Colonic mucosa (tissue), 4 donors: ENCODE measurements at regions not wholly inside any gene's neighbourhood (a gene's known extent, or its start where the extent isn't known, plus 50 kb on each side); places are given as distances from the start of the nearest gene placed in this dataset.

Experiments
- DNase-seq: peaks from one replicate; pipeline ENCODE4 v3.0.0-alpha.2; 2020
- H3K27ac ChIP-seq: fragments of 200-600 bp; one replicate; pipeline ENCODE4 v1.8.0; 2021
- H3K27me3 ChIP-seq: fragments of 200-600 bp; one replicate; pipeline ENCODE4 v1.8.0; 2021
- H3K36me3 ChIP-seq: fragments of 200-600 bp; one replicate; pipeline ENCODE4 v1.8.0; 2021
- H3K4me1 ChIP-seq: fragments of 200-600 bp; one replicate; pipeline ENCODE4 v1.8.0; 2021; ENCODE audit warnings: mild to moderate bottlenecking
- H3K4me3 ChIP-seq: fragments of 200-600 bp; one replicate; pipeline ENCODE4 v1.8.0; 2021
- H3K9ac ChIP-seq, 2 donors: one replicate each; pipeline ENCODE4 v1.7.0; 2013; ENCODE audit warnings: control low read depth in 2 of 2, low read depth in 2 of 2, low read length in 2 of 2
- H3K9me3 ChIP-seq: fragments of 200-600 bp; one replicate; pipeline ENCODE4 v1.8.0; 2021
- intact Hi-C: fragments of 100-400 bp; cut with DNase I; formaldehyde crosslinking; loops from one replicate; pipeline ENCODE4 v1.14.1; 2022
- TF ChIP-seq, protein P1 (sequence below): fragments of 200-600 bp; IDR thresholded peaks from one replicate; pipeline ENCODE4 v1.8.0; 2022; ENCODE audit warnings: antibody characterized with exemption, mild to moderate bottlenecking
- donor health status: healthy.
- donor health status: DM: no; HTN: no; CAD: no.
- donor health status: DM: no; HTN: no; CAD: no.

DNA sequence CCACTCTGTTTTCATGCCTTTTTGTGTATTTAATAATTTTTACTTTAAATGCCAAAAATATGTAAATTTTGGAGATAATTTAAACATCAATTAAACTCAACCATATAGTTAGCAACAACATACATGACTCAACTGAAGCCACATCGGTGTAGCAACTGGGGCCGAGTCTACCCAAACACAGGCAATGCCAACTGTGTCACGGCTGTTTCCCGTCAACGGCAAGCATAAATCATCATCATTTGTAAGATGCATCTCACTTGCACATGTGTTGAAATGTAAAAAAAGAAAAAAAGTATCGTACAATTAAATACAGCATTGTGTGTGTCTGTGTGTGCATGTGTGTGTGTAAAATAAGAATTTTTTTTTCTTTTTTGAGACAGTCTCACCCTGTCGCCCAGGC lies 160.1 kb upstream of the TAS2R1 start:
- no peaks in the 10 kb centered on the region for H3K36me3 ChIP-seq
- no peak for DNase-seq
- no peaks in the 10 kb centered on the region for H3K9me3 ChIP-seq
- H3K4me1 ChIP-seq = no peaks in the 10 kb centered on the region
- no peak overlapping the region for H3K4me3 ChIP-seq
- TF ChIP-seq, protein P1, sequence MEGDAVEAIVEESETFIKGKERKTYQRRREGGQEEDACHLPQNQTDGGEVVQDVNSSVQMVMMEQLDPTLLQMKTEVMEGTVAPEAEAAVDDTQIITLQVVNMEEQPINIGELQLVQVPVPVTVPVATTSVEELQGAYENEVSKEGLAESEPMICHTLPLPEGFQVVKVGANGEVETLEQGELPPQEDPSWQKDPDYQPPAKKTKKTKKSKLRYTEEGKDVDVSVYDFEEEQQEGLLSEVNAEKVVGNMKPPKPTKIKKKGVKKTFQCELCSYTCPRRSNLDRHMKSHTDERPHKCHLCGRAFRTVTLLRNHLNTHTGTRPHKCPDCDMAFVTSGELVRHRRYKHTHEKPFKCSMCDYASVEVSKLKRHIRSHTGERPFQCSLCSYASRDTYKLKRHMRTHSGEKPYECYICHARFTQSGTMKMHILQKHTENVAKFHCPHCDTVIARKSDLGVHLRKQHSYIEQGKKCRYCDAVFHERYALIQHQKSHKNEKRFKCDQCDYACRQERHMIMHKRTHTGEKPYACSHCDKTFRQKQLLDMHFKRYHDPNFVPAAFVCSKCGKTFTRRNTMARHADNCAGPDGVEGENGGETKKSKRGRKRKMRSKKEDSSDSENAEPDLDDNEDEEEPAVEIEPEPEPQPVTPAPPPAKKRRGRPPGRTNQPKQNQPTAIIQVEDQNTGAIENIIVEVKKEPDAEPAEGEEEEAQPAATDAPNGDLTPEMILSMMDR = no peak
- H3K27ac ChIP-seq = no peak overlapping the region
- intact Hi-C loops = no loop called here
- no peak overlapping the region for H3K9ac ChIP-seq
- H3K27me3 ChIP-seq = no peaks in the 10 kb centered on the region

- intact Hi-C loops = no loop called here
- no peak overlapping the region for H3K27ac ChIP-seq
- no peak overlapping the region for H3K4me3 ChIP-seq
- TF ChIP-seq, protein P1 = no peak
- no peaks in the 10 kb centered on the region for H3K36me3 ChIP-seq
- no peaks in the 10 kb centered on the region for H3K9me3 ChIP-seq
- DNase-seq = no peak
- no peaks in the 10 kb centered on the region for H3K4me1 ChIP-seq
- H3K9ac ChIP-seq = no peak overlapping the region
- no peaks in the 10 kb centered on the region for H3K27me3 ChIP-seq
Observed at GRCh38 chr5:9789777-9790176, 159.6 kb upstream of the TAS2R1 start.

GRCh38 chr5:9787861-9788600 lies 157.9 kb upstream of the TAS2R1 start:
- Histone ChIP-seq H3K27me3 (no peaks in the 10 kb centered on the region), H3K4me3 (no peak overlapping the region), H3K4me1 (no peaks in the 10 kb centered on the region), H3K9me3 (no peaks in the 10 kb centered on the region), H3K27ac (no peak overlapping the region), H3K9ac (no peak overlapping the region), H3K36me3 (no peaks in the 10 kb centered on the region)
- intact Hi-C loops = no loop called here
- no peak for DNase-seq
- TF ChIP-seq, protein P1 = no peak

- Histone ChIP-seq H3K27ac (no peak overlapping the region), H3K36me3 (no peaks in the 10 kb centered on the region), H3K9ac (no peak overlapping the region), H3K4me1 (no peaks in the 10 kb centered on the region), H3K4me3 (no peak overlapping the region), H3K27me3 (no peaks in the 10 kb centered on the region), H3K9me3 (no peaks in the 10 kb centered on the region)
- intact Hi-C loops = no loop called here
- TF ChIP-seq, protein P1 = no peak
- DNase-seq = no peak
Observed at GRCh38 chr5:9786380-9787360, 156.5 kb upstream of the TAS2R1 start.

DNA sequence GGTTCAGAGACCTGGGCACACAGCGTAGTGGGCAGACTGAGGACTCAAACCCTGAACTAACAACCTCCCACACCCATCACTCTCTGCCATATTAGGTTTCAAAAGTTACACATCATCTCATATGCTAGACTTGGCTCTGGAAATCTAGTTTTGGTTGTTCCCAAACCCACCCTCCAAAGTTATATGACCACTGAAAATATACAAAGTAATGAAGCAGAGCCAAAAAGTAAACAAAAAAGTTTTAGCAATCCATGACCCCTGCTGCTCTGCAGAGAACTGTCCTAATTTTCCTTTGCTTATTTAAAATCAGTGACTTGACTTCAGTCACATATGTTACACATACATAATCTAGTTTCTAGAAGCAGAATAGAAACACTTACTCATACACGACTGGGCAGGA lies 155.6 kb upstream of the TAS2R1 start:
- Histone ChIP-seq H3K9me3 (no peaks in the 10 kb centered on the region), H3K27ac (no peak overlapping the region), H3K9ac (no peak overlapping the region), H3K36me3 (no peaks in the 10 kb centered on the region), H3K4me1 (no peaks in the 10 kb centered on the region), H3K27me3 (no peaks in the 10 kb centered on the region), H3K4me3 (no peak overlapping the region)
- TF ChIP-seq, protein P1 = no peak
- DNase-seq = no peak
- intact Hi-C loops = no loop called here
